H1 (cell line): ENCODE measurements at regions not wholly inside any gene's neighbourhood (a gene's known extent, or its start where the extent isn't known, plus 50 kb on each side); places are given as distances from the start of the nearest gene placed in this dataset.

Experiments
- CTCF ChIA-PET: fragments of 300-600 bp; sonication (Branson Sonifier 250); formaldehyde crosslinking; loops from one replicate; lab custom pipeline; 2021; ENCODE audit not compliant: partially characterized antibody; lab: Charles Lee
- POLR2A ChIA-PET: fragments of 300-600 bp; sonication (Branson Sonifier 250); formaldehyde crosslinking; loops from one replicate; lab custom pipeline; 2021; ENCODE audit warnings: inconsistent platforms; ENCODE audit not compliant: partially characterized antibody; lab: Charles Lee
- DNase-seq, 2 experiments: peaks; one replicate each; pipeline versions ENCODE4 v3.0.0 to v3.0.0-alpha.2; 2010 to 2022; ENCODE audit warnings: low spot score in 2 of 2, low read depth in 1 of 2, mixed read lengths in 1 of 2
- FAIRE-seq: peaks from 2 replicates; lab custom pipeline; 2011; peaks lifted over from hg19 to GRCh38; lab: Jason Lieb, UNC
- H2AFZ ChIP-seq: 2 replicates; pipeline ENCODE4 v1.8.1; 2012; ENCODE audit warnings: low read length, inconsistent platforms
- H2AK5ac ChIP-seq: 2 replicates; pipeline ENCODE4 v1.6.1; 2013; ENCODE audit warnings: low read depth, low read length
- H2BK120ac ChIP-seq: replicated peaks from 2 replicates; pipeline ENCODE3; 2013; ENCODE audit warnings: low read depth, low read length, inconsistent platforms
- H2BK12ac ChIP-seq: 2 replicates; pipeline ENCODE4 v1.6.1; 2013; ENCODE audit warnings: low read depth, low read length
- H2BK15ac ChIP-seq: 2 replicates; pipeline ENCODE4 v1.6.1; 2013; ENCODE audit warnings: low read length
- H2BK20ac ChIP-seq: 2 replicates; pipeline ENCODE4 v1.6.1; 2013; ENCODE audit warnings: low read length
- H2BK5ac ChIP-seq: 2 replicates; pipeline ENCODE4 v1.6.1; 2013; ENCODE audit warnings: low read depth, low read length
- H3K14ac ChIP-seq: 2 replicates; pipeline ENCODE4 v1.6.1; 2013; ENCODE audit warnings: inconsistent platforms; ENCODE audit not compliant: insufficient read length
- H3K18ac ChIP-seq: 2 replicates; pipeline ENCODE4 v1.6.1; 2013; ENCODE audit warnings: low read length; ENCODE audit errors: extremely low read depth
- H3K23ac ChIP-seq: 2 replicates; pipeline ENCODE4 v1.6.1; 2013; ENCODE audit warnings: inconsistent platforms; ENCODE audit not compliant: insufficient read length
- H3K23me2 ChIP-seq: 2 replicates; pipeline ENCODE4 v1.6.1; 2013; ENCODE audit warnings: low read depth, low read length
- H3K27ac ChIP-seq: 2 replicates; pipeline ENCODE4 v1.6.1; 2011; ENCODE audit warnings: low read depth, low read length, inconsistent platforms
- H3K27me3 ChIP-seq, 4 experiments: replicated peaks in 1 of 4; 1 replicate in 1 of 4; 2 replicates in 3 of 4; pipeline versions ENCODE4 v1.6.1 to v1.8.1; 2011 to 2013; ENCODE audit warnings: low read length in 3 of 4, mild to moderate bottlenecking in 3 of 4, inconsistent platforms in 2 of 4, mixed read lengths in 2 of 4, moderate library complexity in 1 of 4; ENCODE audit not compliant: control insufficient read depth in 3 of 4, insufficient read depth in 3 of 4; ENCODE audit errors: extremely low read depth in 1 of 4
- H3K36me3 ChIP-seq, 4 experiments: 2 replicates each; pipeline versions ENCODE4 v1.6.1 to v1.8.1; 2011 to 2013; ENCODE audit warnings: mild to moderate bottlenecking in 4 of 4, low read length in 3 of 4, moderate library complexity in 2 of 4, control low read depth in 1 of 4, inconsistent platforms in 1 of 4; ENCODE audit not compliant: insufficient read depth in 4 of 4, control insufficient read depth in 2 of 4
- H3K4ac ChIP-seq: replicated peaks from 2 replicates; pipeline ENCODE3; 2013; ENCODE audit warnings: low read length, low read depth, mixed read lengths, inconsistent platforms; ENCODE audit not compliant: insufficient read length
- H3K4me1 ChIP-seq, 4 experiments: replicated peaks in 1 of 4; 1 replicate in 1 of 4; 2 replicates in 3 of 4; pipeline versions ENCODE4 v1.6.1 to v1.8.1; 2011 to 2013; ENCODE audit warnings: low read length in 3 of 4, inconsistent platforms in 2 of 4, mixed read lengths in 1 of 4; ENCODE audit not compliant: insufficient read depth in 4 of 4, control insufficient read depth in 3 of 4
- H3K4me2 ChIP-seq, 2 experiments: 2 replicates each; pipeline versions ENCODE4 v1.6.1 to v1.8.1; 2011 to 2013; ENCODE audit warnings: low read depth in 2 of 2, low read length in 2 of 2, control low read depth in 1 of 2, inconsistent platforms in 1 of 2, mild to moderate bottlenecking in 1 of 2; ENCODE audit not compliant: insufficient read depth in 1 of 2
- H3K4me3 ChIP-seq, 4 experiments: fragments of 200-600, 300-600 bp in 1 of 4; sonication (generic), shearing (Covaris generic), sonication (Bioruptor Twin) in 1 of 4; 2 replicates each; pipeline versions ENCODE4 v1.5.1 to v1.8.1; 2011 to 2016; ENCODE audit warnings: low read length in 4 of 4, low read depth in 3 of 4, control low read depth in 2 of 4, inconsistent platforms in 2 of 4, mild to moderate bottlenecking in 2 of 4, mixed read lengths in 1 of 4, moderate library complexity in 1 of 4; ENCODE audit not compliant: insufficient read depth in 2 of 4; ENCODE audit errors: extremely low read depth in 1 of 4
- H3K56ac ChIP-seq: replicated peaks from 2 replicates; pipeline ENCODE3; 2013; ENCODE audit warnings: low read depth, mild to moderate bottlenecking, mixed read lengths, low read length, inconsistent platforms; ENCODE audit not compliant: insufficient read length
- H3K79me1 ChIP-seq: 2 replicates; pipeline ENCODE4 v1.6.1; 2013; ENCODE audit warnings: low read depth, low read length, control low read depth
- H3K79me2 ChIP-seq, 2 experiments: 2 replicates each; pipeline versions ENCODE4 v1.6.1 to v1.8.1; 2012 to 2013; ENCODE audit warnings: low read length in 2 of 2, mild to moderate bottlenecking in 2 of 2, inconsistent platforms in 1 of 2; ENCODE audit not compliant: insufficient read depth in 2 of 2, control insufficient read depth in 1 of 2
- H3K9ac ChIP-seq, 4 experiments: replicated peaks in 1 of 4; 1 replicate in 1 of 4; 2 replicates in 3 of 4; pipeline versions ENCODE4 v1.6.1 to v1.8.1; 2011 to 2013; ENCODE audit warnings: low read depth in 3 of 4, low read length in 3 of 4, control low read depth in 2 of 4, mild to moderate bottlenecking in 2 of 4, moderate library complexity in 2 of 4, inconsistent platforms in 1 of 4; ENCODE audit errors: extremely low read depth in 1 of 4
- H3K9me3 ChIP-seq, 2 experiments: 2 replicates each; pipeline versions ENCODE4 v1.6.1 to v1.8.1; 2012 to 2013; ENCODE audit warnings: mild to moderate bottlenecking in 2 of 2, moderate library complexity in 2 of 2, control low read depth in 1 of 2, inconsistent platforms in 1 of 2, low read depth in 1 of 2, low read length in 1 of 2, mixed read lengths in 1 of 2; ENCODE audit not compliant: insufficient read depth in 2 of 2
- H4K20me1 ChIP-seq, 2 experiments: replicated peaks in 1 of 2; 2 replicates each; pipeline versions ENCODE3 to v1.8.1; 2011 to 2013; ENCODE audit warnings: inconsistent platforms in 2 of 2, low read length in 2 of 2, mild to moderate bottlenecking in 1 of 2; ENCODE audit not compliant: insufficient read depth in 2 of 2, control insufficient read depth in 1 of 2
- H4K5ac ChIP-seq: 2 replicates; pipeline ENCODE4 v1.6.1; 2013; ENCODE audit warnings: low read length, low read depth, mixed read lengths, inconsistent platforms; ENCODE audit not compliant: insufficient read length
- H4K8ac ChIP-seq: 2 replicates; pipeline ENCODE4 v1.8.0; 2013; ENCODE audit warnings: mild to moderate bottlenecking, moderate library complexity, low read length, inconsistent platforms; ENCODE audit not compliant: insufficient read depth; ENCODE audit errors: extremely low read depth
- H4K91ac ChIP-seq: replicated peaks from 2 replicates; pipeline ENCODE3; 2013; ENCODE audit warnings: low read length, mixed read lengths, inconsistent platforms; ENCODE audit not compliant: insufficient read length
- ATF3 ChIP-seq: IDR thresholded peaks from 2 replicates; pipeline ENCODE4 v1.6.1; 2011; ENCODE audit warnings: low read depth, mild to moderate bottlenecking, low read length; ENCODE audit not compliant: insufficient read depth
- BRCA1 ChIP-seq: IDR thresholded peaks from 2 replicates; pipeline ENCODE4 v1.6.1; 2012; ENCODE audit warnings: low read depth, low read length, improper control_type of control experiment
- CTBP2 ChIP-seq: IDR thresholded peaks from 2 replicates; pipeline ENCODE4 v1.7.0; 2011; ENCODE audit warnings: borderline replicate concordance, mild to moderate bottlenecking, moderate library complexity, mixed read lengths, low read length; ENCODE audit not compliant: insufficient read depth, insufficient read length
- E2F6 ChIP-seq: IDR thresholded peaks from 2 replicates; pipeline ENCODE4 v1.6.1; 2012; ENCODE audit warnings: inconsistent platforms
- GTF2F1 ChIP-seq: IDR thresholded peaks from 2 replicates; pipeline ENCODE4 v1.6.1; 2012; ENCODE audit warnings: low read depth, low read length, improper control_type of control experiment, borderline replicate concordance
- JUND ChIP-seq: IDR thresholded peaks from 2 replicates; pipeline ENCODE4 v1.6.1; 2011; ENCODE audit warnings: mild to moderate bottlenecking, improper control_type of control experiment, low read length
- KDM1A ChIP-seq: fragments of 200-600, 300-600 bp; sonication (generic); IDR thresholded peaks from 2 replicates; pipeline ENCODE4 v1.7.1; 2016; ENCODE audit warnings: mild to moderate bottlenecking, low read length, borderline replicate concordance
- NRF1 ChIP-seq: IDR thresholded peaks from 2 replicates; pipeline ENCODE4 v1.6.1; 2011; ENCODE audit warnings: mild to moderate bottlenecking, low read depth, low read length, improper control_type of control experiment
- RNF2 ChIP-seq: fragments of 200-900, 300-1000 bp; sonication (generic); IDR thresholded peaks from 2 replicates; pipeline ENCODE4 v1.7.1; 2016; ENCODE audit warnings: borderline replicate concordance, low read depth, mild to moderate bottlenecking, antibody characterized with exemption, low read length; ENCODE audit not compliant: poor library complexity, severe bottlenecking; ENCODE audit errors: missing control alignments
- SIX5 ChIP-seq: IDR thresholded peaks from 2 replicates; pipeline ENCODE4 v1.6.1; 2011; ENCODE audit warnings: mild to moderate bottlenecking, low read depth, low read length
- SP1 ChIP-seq: IDR thresholded peaks from 2 replicates; pipeline ENCODE4 v1.6.1; 2011; ENCODE audit warnings: low read depth, low read length
- WGBS, 2 experiments: shearing (Covaris generic) in 1 of 2; methylation state at CpG; one replicate each; pipeline versions ENCODE4 v1.1.6 to v1.1.7; 2013 to 2015; ENCODE audit warnings: low lambda C conversion rate in 2 of 2, mixed read lengths in 2 of 2, inconsistent platforms in 1 of 2, low coverage in 1 of 2, missing lambda C conversion rate in 1 of 2; ENCODE audit not compliant: insufficient replicate concordance in 2 of 2, insufficient coverage in 1 of 2, insufficient read length in 1 of 2; ENCODE audit errors: extremely low coverage in 1 of 2, missing lambda C conversion rate in 1 of 2; 5-methylcytosine and 5-hydroxymethylcytosine counted together

- Histone ChIP-seq H3K4me1 (peaks cover 0 to 6% (median under 1%) of the 10 kb centered on the region in 4 experiments; a peak in 3 of 7 replicates), H4K91ac (no peak overlapping the region), H3K9ac (no peak overlapping the region), H4K5ac (no peak overlapping the region), H2BK15ac (no peak overlapping the region), H3K14ac (no peak overlapping the region), H3K4me2 (no peak overlapping the region), H3K18ac (no peak overlapping the region), H2AFZ (no peak overlapping the region), H3K9me3 (no peaks in the 10 kb centered on the region), H3K23ac (no peak overlapping the region), H3K27ac (no peak overlapping the region), H3K79me1 (no peaks in the 10 kb centered on the region), H3K27me3 (no peaks in the 10 kb centered on the region), H3K4ac (no peak overlapping the region), H4K20me1 (no peaks in the 10 kb centered on the region), H3K36me3 (no peaks in the 10 kb centered on the region), H3K23me2 (no peaks in the 10 kb centered on the region), H2AK5ac (no peak overlapping the region), H2BK5ac (no peak overlapping the region), H2BK120ac (no peak overlapping the region), H2BK12ac (no peak overlapping the region), H3K79me2 (no peaks in the 10 kb centered on the region), H3K56ac (no peak overlapping the region), H2BK20ac (no peak overlapping the region), H3K4me3 (no peak overlapping the region), H4K8ac (no peak overlapping the region)
- WGBS, 2 experiments: 89% methylated on average over 3 of the region's 3 CpGs; no CpG with 5 or more reads in 1 of the 2 experiments
- no peak for FAIRE-seq
- CTCF ChIA-PET: no interaction called here
- POLR2A ChIA-PET: no interaction called here
- no peak for DNase-seq
- TF ChIP-seq JUND (no peak), NRF1 (no peak), KDM1A (no peak), GTF2F1 (no peak), CTBP2 (no peak), E2F6 (no peak), SIX5 (no peak), RNF2 (no peak), ATF3 (no peak), SP1 (no peak), BRCA1 (no peak)
These were observed 585.3 kb upstream of the RORB start for GRCh38 chr9:73911804-73912203.
